ENCODE measurements at regions not wholly inside any gene's neighbourhood (a gene's known extent, or its start where the extent isn't known, plus 50 kb on each side); places are given as distances from the start of the nearest gene placed in this dataset.

DNA sequence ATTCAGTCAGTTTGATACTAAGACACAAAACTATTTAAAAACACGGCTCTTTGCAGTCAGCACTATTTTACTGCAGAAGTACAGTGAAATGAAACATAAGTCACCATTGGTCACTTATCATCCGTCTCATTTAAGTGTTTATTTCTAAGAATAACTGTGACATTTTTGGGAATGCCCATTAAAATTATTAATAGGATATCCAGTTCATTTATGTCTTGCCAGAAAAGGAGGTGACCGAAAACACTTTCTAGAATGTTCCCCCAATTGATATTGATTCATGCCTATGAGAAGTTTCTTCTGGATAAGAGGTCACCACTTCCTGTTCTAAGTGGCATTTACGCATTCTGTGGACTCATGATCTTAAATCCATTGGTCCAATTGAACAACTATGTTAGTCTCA, 477.3 kb downstream of the LIG4 start:
- no peak for DNase-seq (ENCODE audit: low read depth, low spot score)
- TF ChIP-seq FOXP2 (optimal IDR thresholded peaks at IDR 0.05; ENCODE audit: control extremely low read depth, extremely low read length, insufficient read depth) (no peak), POLR2AphosphoS5 (IDR thresholded peaks at IDR 0.05; ENCODE audit: borderline replicate concordance, low read depth, low read length) (no peak), EZH2 (IDR thresholded peaks at IDR 0.05) (no peak)
- H3K36me3 ChIP-seq (ENCODE audit: insufficient read depth, low read length) = no peaks in the 10 kb centered on the region
- H3K27ac ChIP-seq = no peak overlapping the region
- no peaks in the 10 kb centered on the region for H3K9me3 ChIP-seq (ENCODE audit: low read depth, low read length)
- no peak overlapping the region for H3K9ac ChIP-seq (ENCODE audit: insufficient read length)
- no peak overlapping the region for H3K4me3 ChIP-seq

DNA sequence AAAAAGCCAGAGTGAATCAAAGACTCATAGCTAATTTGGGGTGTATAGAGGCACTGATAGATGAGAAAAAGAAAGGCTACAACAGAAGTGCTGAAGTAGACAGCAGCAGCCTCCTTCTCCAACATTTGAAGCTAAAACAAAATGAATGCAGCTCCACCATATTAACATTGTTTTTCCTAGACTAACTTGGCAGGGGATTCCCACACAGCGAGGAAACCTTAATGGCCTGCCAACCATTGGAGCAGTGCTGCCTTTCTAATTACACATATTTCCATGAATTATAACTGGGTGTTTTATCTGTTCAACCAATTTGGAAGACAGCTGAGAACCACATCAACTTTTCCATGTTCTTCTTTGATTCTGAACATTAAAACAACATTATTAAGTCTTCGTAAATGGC, 478.6 kb downstream of the LIG4 start:
- TF ChIP-seq FOXP2 (optimal IDR thresholded peaks at IDR 0.05; ENCODE audit: control extremely low read depth, extremely low read length, insufficient read depth) (no peak), EZH2 (IDR thresholded peaks at IDR 0.05) (no peak)

DNA sequence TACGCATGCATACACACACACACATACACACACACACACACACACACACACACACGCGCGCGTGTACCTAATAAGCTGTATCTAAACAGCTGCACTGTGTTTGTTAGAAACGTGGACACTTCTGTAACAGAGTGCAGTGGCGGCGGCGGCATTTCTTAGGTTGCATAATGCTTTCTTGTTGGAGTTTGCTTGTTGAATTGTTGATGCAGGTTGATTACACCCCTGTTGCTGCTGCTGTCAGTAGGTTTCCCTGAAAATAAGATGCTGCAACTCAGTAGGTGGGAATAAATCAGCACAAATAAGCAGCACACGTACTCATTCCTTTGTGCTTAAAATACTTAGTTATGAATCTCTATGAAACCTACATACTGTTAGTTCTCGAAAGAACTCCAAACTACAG, 479.2 kb downstream of the LIG4 start:
- H3K36me3 ChIP-seq (ENCODE audit: insufficient read depth, low read length) = no peaks in the 10 kb centered on the region
- H3K9ac ChIP-seq (ENCODE audit: insufficient read length) = no peak overlapping the region
- no peak overlapping the region for H3K27ac ChIP-seq
- H3K4me3 ChIP-seq = no peak overlapping the region
- TF ChIP-seq EZH2 (IDR thresholded peaks at IDR 0.05) (no peak), POLR2AphosphoS5 (IDR thresholded peaks at IDR 0.05; ENCODE audit: borderline replicate concordance, low read depth, low read length) (no peak), FOXP2 (optimal IDR thresholded peaks at IDR 0.05; ENCODE audit: control extremely low read depth, extremely low read length, insufficient read depth) (no peak)
- H3K9me3 ChIP-seq (ENCODE audit: low read depth, low read length) = no peaks in the 10 kb centered on the region
- no peak for DNase-seq (ENCODE audit: low read depth, low spot score)

More for the DNA sequence above, 478.6 kb downstream of the LIG4 start:
- Histone ChIP-seq H3K9ac (ENCODE audit: insufficient read length) (no peak overlapping the region), H3K36me3 (ENCODE audit: insufficient read depth, low read length) (no peaks in the 10 kb centered on the region), H3K9me3 (ENCODE audit: low read depth, low read length) (no peaks in the 10 kb centered on the region), H3K27ac (no peak overlapping the region), H3K4me3 (no peak overlapping the region)
- no peak for DNase-seq (ENCODE audit: low read depth, low spot score)

DNA sequence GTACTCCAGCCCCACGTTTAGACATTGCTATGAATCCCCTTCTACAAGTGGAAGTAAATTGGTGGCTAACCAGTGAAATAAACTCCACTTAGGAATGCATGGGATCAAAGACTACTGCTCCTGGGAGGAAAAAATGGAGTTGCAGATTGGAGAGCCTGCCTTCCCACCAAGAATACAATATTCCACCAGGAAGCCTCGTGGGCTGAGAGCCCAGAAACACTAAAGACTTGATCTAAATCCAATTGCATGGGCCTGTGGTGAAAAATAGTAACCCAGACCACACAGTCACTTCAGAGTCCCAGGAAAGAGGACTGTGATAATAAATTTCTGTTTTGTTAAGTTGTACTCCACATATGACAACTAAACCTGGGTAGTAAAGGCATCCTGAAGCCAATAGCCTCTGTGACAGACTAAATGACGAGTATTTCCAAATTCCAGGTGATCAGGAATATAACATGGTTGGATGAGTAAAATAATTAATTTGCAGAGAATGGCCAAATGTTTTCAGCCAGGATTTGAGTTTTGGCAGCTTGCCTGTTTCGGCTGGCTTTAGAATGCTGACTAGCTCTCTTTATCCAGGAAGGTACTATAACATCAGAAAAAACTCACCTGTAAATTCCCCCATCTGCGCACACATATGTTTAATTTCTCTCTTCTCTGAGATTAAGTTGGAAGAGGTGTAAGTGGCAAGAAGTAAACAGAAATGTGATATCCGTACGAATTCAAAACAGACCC, 480.3 kb downstream of the LIG4 start:
- no peak for DNase-seq (ENCODE audit: low read depth, low spot score)
- no peaks in the 10 kb centered on the region for H3K36me3 ChIP-seq (ENCODE audit: insufficient read depth, low read length)
- H3K9me3 ChIP-seq (ENCODE audit: low read depth, low read length) = no peaks in the 10 kb centered on the region
- TF ChIP-seq POLR2AphosphoS5 (IDR thresholded peaks at IDR 0.05; ENCODE audit: borderline replicate concordance, low read depth, low read length) = no peak
- no peak for TF ChIP-seq FOXP2 (optimal IDR thresholded peaks at IDR 0.05; ENCODE audit: control extremely low read depth, extremely low read length, insufficient read depth)
- no peak for TF ChIP-seq EZH2 (IDR thresholded peaks at IDR 0.05)
- H3K9ac ChIP-seq (ENCODE audit: insufficient read length) = no peak overlapping the region
- no peak overlapping the region for H3K4me3 ChIP-seq
- no peak overlapping the region for H3K27ac ChIP-seq

DNA sequence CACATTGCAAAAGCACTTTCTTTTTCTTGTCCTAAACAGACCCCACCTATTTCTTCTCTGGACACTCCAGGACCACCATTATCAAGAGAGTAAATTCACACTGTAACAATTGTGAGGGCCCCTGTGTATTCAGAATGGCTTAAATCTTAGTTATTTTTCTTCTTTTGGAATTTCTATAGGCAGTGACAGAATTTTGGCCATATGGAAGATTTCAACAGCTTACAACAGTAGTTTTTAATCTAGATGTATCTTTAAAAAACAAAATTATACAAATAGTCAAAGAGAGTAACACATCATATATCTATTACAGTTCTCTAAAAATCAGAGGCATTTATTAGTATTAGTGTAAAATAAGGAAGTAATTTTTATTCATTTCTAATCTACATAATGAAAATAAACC, 482.1 kb downstream of the LIG4 start:
- H3K9ac ChIP-seq (ENCODE audit: insufficient read length) = no peak overlapping the region
- no peaks in the 10 kb centered on the region for H3K9me3 ChIP-seq (ENCODE audit: low read depth, low read length)
- no peak for DNase-seq (ENCODE audit: low read depth, low spot score)
- no peak overlapping the region for H3K4me3 ChIP-seq
- no peaks in the 10 kb centered on the region for H3K36me3 ChIP-seq (ENCODE audit: insufficient read depth, low read length)
- TF ChIP-seq POLR2AphosphoS5 (IDR thresholded peaks at IDR 0.05; ENCODE audit: borderline replicate concordance, low read depth, low read length) (no peak), FOXP2 (optimal IDR thresholded peaks at IDR 0.05; ENCODE audit: control extremely low read depth, extremely low read length, insufficient read depth) (no peak)
- H3K27ac ChIP-seq = no peak overlapping the region

DNA sequence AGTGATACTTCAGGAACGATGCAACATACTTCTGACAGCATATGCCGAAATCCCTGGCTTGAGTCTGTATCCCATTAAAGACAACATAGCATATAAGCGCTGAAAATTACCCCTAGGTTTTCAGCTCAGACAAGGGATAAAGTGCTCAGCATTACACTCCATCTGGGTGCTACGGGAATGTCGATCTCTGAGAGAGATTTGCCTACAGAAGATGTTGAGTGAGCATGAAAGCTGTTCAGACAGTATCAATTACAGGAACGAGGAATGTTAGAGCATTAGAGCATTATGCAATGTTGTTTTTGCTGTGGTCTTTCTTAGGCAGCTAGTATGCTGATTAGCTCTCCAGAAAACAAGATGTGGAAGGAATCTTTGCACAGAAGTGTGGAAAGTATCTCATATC, 484.5 kb downstream of the LIG4 start:
- no peaks in the 10 kb centered on the region for H3K9me3 ChIP-seq (ENCODE audit: low read depth, low read length)
- no peak for DNase-seq (ENCODE audit: low read depth, low spot score)
- no peaks in the 10 kb centered on the region for H3K36me3 ChIP-seq (ENCODE audit: insufficient read depth, low read length)
- no peak overlapping the region for H3K27ac ChIP-seq
- H3K9ac ChIP-seq (ENCODE audit: insufficient read length) = no peak overlapping the region
- no peak overlapping the region for H3K4me3 ChIP-seq
- TF ChIP-seq EZH2 (IDR thresholded peaks at IDR 0.05) = no peak
- TF ChIP-seq FOXP2 (optimal IDR thresholded peaks at IDR 0.05; ENCODE audit: control extremely low read depth, extremely low read length, insufficient read depth) = no peak
- TF ChIP-seq POLR2AphosphoS5 (IDR thresholded peaks at IDR 0.05; ENCODE audit: borderline replicate concordance, low read depth, low read length) = no peak

DNA sequence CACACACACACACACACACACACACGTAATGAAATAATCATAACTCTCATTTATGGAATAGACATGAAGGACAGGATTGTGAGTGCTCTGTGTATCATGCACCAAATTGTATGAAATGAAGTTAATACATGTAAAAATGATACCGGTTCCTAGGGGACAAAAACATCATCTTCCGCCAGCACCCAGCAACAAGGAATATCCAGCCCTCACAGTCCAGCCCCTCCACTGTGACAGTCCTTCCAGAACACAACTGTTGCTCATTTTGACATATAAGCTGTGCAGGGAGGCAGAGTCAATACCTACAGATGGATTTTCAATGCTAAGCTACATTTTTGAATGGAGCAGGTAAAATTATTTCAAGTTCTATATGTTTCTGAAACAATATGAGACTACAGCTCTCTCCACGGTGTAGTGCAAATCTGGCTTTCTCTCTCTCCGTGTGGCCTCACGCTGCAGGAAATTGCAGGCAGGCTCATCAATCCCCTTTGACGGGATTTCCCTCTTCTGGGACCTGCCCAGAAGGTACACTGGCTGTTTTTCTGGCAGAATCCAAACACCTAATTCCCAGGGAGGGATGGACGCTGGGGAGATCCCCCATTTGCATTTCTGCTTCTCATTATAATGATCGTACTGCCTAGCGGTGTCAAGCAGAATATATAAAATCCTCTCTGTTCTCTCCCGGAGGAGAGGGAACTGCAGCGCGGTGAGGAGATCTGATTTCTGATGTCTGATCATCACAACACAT, 494.0 kb downstream of the LIG4 start:
- Histone ChIP-seq H3K4me3 (no peak overlapping the region), H3K27ac (no peak overlapping the region), H3K9ac (ENCODE audit: insufficient read length) (no peak overlapping the region), H3K9me3 (ENCODE audit: low read depth, low read length) (no peaks in the 10 kb centered on the region), H3K36me3 (ENCODE audit: insufficient read depth, low read length) (no peaks in the 10 kb centered on the region)
- TF ChIP-seq FOXP2 (optimal IDR thresholded peaks at IDR 0.05; ENCODE audit: control extremely low read depth, extremely low read length, insufficient read depth) = no peak
- no peak for TF ChIP-seq POLR2AphosphoS5 (IDR thresholded peaks at IDR 0.05; ENCODE audit: borderline replicate concordance, low read depth, low read length)
- DNase-seq (ENCODE audit: low read depth, low spot score) = no peak

DNA sequence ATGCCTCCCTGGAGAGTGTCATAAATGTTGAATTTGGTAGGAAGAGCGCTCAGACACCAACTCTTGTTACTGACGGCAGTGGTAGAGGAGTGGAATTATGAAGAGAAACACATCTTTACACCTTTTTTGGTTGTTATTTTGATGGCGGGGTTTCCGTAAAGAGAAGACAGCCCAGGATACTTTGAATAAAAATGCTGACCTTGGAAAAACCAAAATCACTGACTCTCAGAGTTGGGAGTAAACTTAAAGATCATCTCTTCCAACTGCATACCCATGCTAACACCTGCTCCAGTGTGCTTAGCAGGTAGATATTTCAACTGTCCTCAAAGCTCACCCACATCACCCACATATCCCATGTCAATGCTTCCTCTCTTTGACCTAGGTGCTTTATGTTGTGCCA, 498.6 kb downstream of the LIG4 start:
- H3K4me3 ChIP-seq = no peak overlapping the region
- no peak for TF ChIP-seq FOXP2 (optimal IDR thresholded peaks at IDR 0.05; ENCODE audit: control extremely low read depth, extremely low read length, insufficient read depth)
- TF ChIP-seq POLR2AphosphoS5 (IDR thresholded peaks at IDR 0.05; ENCODE audit: borderline replicate concordance, low read depth, low read length) = no peak
- TF ChIP-seq EZH2 (IDR thresholded peaks at IDR 0.05) = no peak
- no peaks in the 10 kb centered on the region for H3K36me3 ChIP-seq (ENCODE audit: insufficient read depth, low read length)
- DNase-seq (ENCODE audit: low read depth, low spot score) = no peak
- no peak overlapping the region for H3K9ac ChIP-seq (ENCODE audit: insufficient read length)
- H3K27ac ChIP-seq = no peak overlapping the region
- no peaks in the 10 kb centered on the region for H3K9me3 ChIP-seq (ENCODE audit: low read depth, low read length)

All from SK-N-MC (cell line).